ENCODE measurements at regions not wholly inside any gene's neighbourhood (a gene's known extent, or its start where the extent isn't known, plus 50 kb on each side); places are given as distances from the start of the nearest gene placed in this dataset.

DNA sequence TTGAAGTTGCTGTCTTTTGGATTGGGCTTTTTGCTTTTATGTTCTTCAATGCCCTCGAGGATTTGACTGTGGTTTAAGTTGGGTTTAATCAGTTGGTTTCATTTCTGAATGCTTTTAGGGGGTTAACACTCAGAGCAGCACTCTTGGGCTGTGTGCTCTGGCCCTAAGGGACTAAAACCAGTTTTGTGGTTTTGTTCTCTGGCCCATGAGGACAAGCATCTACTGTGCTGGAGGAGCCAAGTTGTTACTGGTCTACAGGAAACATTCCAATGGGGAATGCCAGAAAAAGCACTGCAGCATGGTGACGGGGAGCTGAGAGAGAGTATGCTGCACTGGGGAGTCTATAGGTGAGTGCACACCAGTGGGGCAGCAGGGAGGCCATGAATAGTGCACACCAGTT is 596.9 kb downstream of the ZBBX start:
- intact Hi-C loops (cut with micrococcal nuclease): no loop called here
- Mint-ChIP-seq H3K27me3 (no peaks in the 10 kb centered on the region), H3K4me1 (no peaks in the 10 kb centered on the region), H3K4me3 (no peak overlapping the region), H3K27ac (no peak overlapping the region), H3K9me3 (ENCODE audit: insufficient read depth) (no peaks in the 10 kb centered on the region)
- no peaks in the 10 kb centered on the region for H3K27me3 ChIP-seq (replicated peaks in 1 of 4; ENCODE audit: control extremely low read depth in 1 of 4, control insufficient read depth in 3 of 4, insufficient read depth in 4 of 4, low read length in 3 of 4)
- ChIA-PET CTCF (no interaction called here), POLR2A (no interaction called here)
- no peak for ATAC-seq (ENCODE audit: low read depth)
- no peak overlapping the region for H3K9ac ChIP-seq (ENCODE audit: low read length)
- H3K4me3 ChIP-seq (ENCODE audit: control extremely low read depth in 1 of 5, extremely low read depth in 1 of 5, insufficient read depth in 1 of 5, low read depth in 2 of 5, low read length in 4 of 5): no peak overlapping the region
- H3K4me1 ChIP-seq (ENCODE audit: control insufficient read depth in 2 of 2, insufficient read depth in 2 of 2, low read length in 2 of 2): no peaks in the 10 kb centered on the region
- DNase-seq: no peak
- H3K4me2 ChIP-seq (replicated peaks; ENCODE audit: low read depth, low read length, poor library complexity, severe bottlenecking): no peak overlapping the region
- no peak overlapping the region for H3K27ac ChIP-seq (ENCODE audit: low read length in 2 of 2)
- no peaks in the 10 kb centered on the region for H3K36me3 ChIP-seq (replicated peaks in 1 of 2; ENCODE audit: control extremely low read depth in 1 of 2, control insufficient read depth in 1 of 2, extremely low read depth in 1 of 2, insufficient read depth in 2 of 2, low read length in 1 of 2)
- 89% methylated on average over 1 of the region's 2 CpGs for WGBS (ENCODE audit: insufficient coverage)
- TF ChIP-seq, protein P1, sequence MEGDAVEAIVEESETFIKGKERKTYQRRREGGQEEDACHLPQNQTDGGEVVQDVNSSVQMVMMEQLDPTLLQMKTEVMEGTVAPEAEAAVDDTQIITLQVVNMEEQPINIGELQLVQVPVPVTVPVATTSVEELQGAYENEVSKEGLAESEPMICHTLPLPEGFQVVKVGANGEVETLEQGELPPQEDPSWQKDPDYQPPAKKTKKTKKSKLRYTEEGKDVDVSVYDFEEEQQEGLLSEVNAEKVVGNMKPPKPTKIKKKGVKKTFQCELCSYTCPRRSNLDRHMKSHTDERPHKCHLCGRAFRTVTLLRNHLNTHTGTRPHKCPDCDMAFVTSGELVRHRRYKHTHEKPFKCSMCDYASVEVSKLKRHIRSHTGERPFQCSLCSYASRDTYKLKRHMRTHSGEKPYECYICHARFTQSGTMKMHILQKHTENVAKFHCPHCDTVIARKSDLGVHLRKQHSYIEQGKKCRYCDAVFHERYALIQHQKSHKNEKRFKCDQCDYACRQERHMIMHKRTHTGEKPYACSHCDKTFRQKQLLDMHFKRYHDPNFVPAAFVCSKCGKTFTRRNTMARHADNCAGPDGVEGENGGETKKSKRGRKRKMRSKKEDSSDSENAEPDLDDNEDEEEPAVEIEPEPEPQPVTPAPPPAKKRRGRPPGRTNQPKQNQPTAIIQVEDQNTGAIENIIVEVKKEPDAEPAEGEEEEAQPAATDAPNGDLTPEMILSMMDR (IDR thresholded peaks at IDR 0.05): no peak
- no peak for TF ChIP-seq EZH2 (IDR thresholded peaks at IDR 0.05; ENCODE audit: borderline replicate concordance, insufficient read depth, low read depth, low read length, poor library complexity, severe bottlenecking)
- no peaks in the 10 kb centered on the region for H3K9me3 ChIP-seq (ENCODE audit: control extremely low read depth in 1 of 3, control insufficient read depth in 2 of 3, insufficient read depth in 1 of 3, low read length in 2 of 3)
- no peaks in the 10 kb centered on the region for H4K20me1 ChIP-seq (ENCODE audit: control insufficient read depth, insufficient read depth, low read length, poor library complexity, severe bottlenecking)
- no peak overlapping the region for H2AFZ ChIP-seq (ENCODE audit: insufficient read depth, low read depth, low read length, poor library complexity, severe bottlenecking)
- no peaks in the 10 kb centered on the region for H3K79me2 ChIP-seq (ENCODE audit: control insufficient read depth, insufficient read depth, low read length)

- DNase-seq (no peak), ATAC-seq (ENCODE audit: low read depth) (no peak)
- Mint-ChIP-seq H3K27me3 (no peaks in the 10 kb centered on the region), H3K27ac (no peak overlapping the region), H3K9me3 (ENCODE audit: insufficient read depth) (peaks cover 5% of the 10 kb centered on the region), H3K4me3 (no peak overlapping the region), H3K4me1 (no peaks in the 10 kb centered on the region)
- CTCF ChIA-PET: no interaction called here
- Histone ChIP-seq H4K20me1 (ENCODE audit: control insufficient read depth, insufficient read depth, low read length, poor library complexity, severe bottlenecking) (no peaks in the 10 kb centered on the region), H3K79me2 (ENCODE audit: control insufficient read depth, insufficient read depth, low read length) (no peaks in the 10 kb centered on the region), H2AFZ (ENCODE audit: insufficient read depth, low read depth, low read length, poor library complexity, severe bottlenecking) (no peak overlapping the region), H3K27ac (ENCODE audit: low read length in 2 of 2) (no peak overlapping the region), H3K4me3 (ENCODE audit: control extremely low read depth in 1 of 5, extremely low read depth in 1 of 5, insufficient read depth in 1 of 5, low read depth in 2 of 5, low read length in 4 of 5) (no peak overlapping the region), H3K9me3 (ENCODE audit: control extremely low read depth in 1 of 3, control insufficient read depth in 2 of 3, insufficient read depth in 1 of 3, low read length in 2 of 3) (peaks cover 2 to 10% (median 5%) of the 10 kb centered on the region in 3 donors), H3K9ac (ENCODE audit: low read length) (no peak overlapping the region), H3K4me1 (ENCODE audit: control insufficient read depth in 2 of 2, insufficient read depth in 2 of 2, low read length in 2 of 2) (no peaks in the 10 kb centered on the region), H3K27me3 (replicated peaks in 1 of 4; ENCODE audit: control extremely low read depth in 1 of 4, control insufficient read depth in 3 of 4, insufficient read depth in 4 of 4, low read length in 3 of 4) (no peaks in the 10 kb centered on the region), H3K4me2 (replicated peaks; ENCODE audit: low read depth, low read length, poor library complexity, severe bottlenecking) (no peak overlapping the region), H3K36me3 (replicated peaks in 1 of 2; ENCODE audit: control extremely low read depth in 1 of 2, control insufficient read depth in 1 of 2, extremely low read depth in 1 of 2, insufficient read depth in 2 of 2, low read length in 1 of 2) (no peaks in the 10 kb centered on the region)
- POLR2A ChIA-PET: no interaction called here
- WGBS (ENCODE audit: insufficient coverage): 77% methylated on average over 4 of the region's 5 CpGs
- intact Hi-C loops (cut with micrococcal nuclease): no loop called here
- TF ChIP-seq EZH2 (IDR thresholded peaks at IDR 0.05; ENCODE audit: borderline replicate concordance, insufficient read depth, low read depth, low read length, poor library complexity, severe bottlenecking): no peak
- TF ChIP-seq, protein P1 (IDR thresholded peaks at IDR 0.05): no peak
Observed at GRCh38 chr3:166764698-166765318, 615.3 kb downstream of the ZBBX start.
